Lower leg skin (tissue), 4 donors: ENCODE measurements at regions not wholly inside any gene's neighbourhood (a gene's known extent, or its start where the extent isn't known, plus 50 kb on each side); places are given as distances from the start of the nearest gene placed in this dataset.

Source experiments
- DNase-seq, 2 donors: peaks; one replicate each; pipeline ENCODE4 v3.0.0-alpha.2; 2019; ENCODE audit warnings: low spot score in 2 of 2
- H3K4me3 ChIP-seq: fragments of 200-600 bp; sonication (generic); 2 replicates; pipeline ENCODE4 v1.5.1; 2017; ENCODE audit warnings: mild to moderate bottlenecking, low read depth; ENCODE audit not compliant: poor library complexity, severe bottlenecking
- POLR2A ChIP-seq, 2 donors: fragments of 450-650 bp; IDR thresholded peaks; one replicate each; pipeline ENCODE4 v1.6.1; 2016 to 2017; ENCODE audit warnings: antibody characterized with exemption in 2 of 2, mild to moderate bottlenecking in 1 of 2, moderate library complexity in 1 of 2
- WGBS, 2 donors: methylation state at CpG; one replicate each; pipeline ENCODE4 v1.1.5; 2018; 5-methylcytosine and 5-hydroxymethylcytosine counted together
- intact Hi-C: fragments of 100-400 bp; cut with DNase I; formaldehyde crosslinking; loops from one replicate; pipeline ENCODE4 v1.15.0; 2023; ENCODE audit warnings: low total_unique reads
- TF ChIP-seq, protein P1 (sequence below), 3 donors: fragments of 450-650 bp; IDR thresholded peaks; one replicate each; pipeline ENCODE4 v1.5.1; 2016; ENCODE audit warnings: antibody characterized with exemption in 3 of 3, mild to moderate bottlenecking in 3 of 3, moderate library complexity in 2 of 3

DNA sequence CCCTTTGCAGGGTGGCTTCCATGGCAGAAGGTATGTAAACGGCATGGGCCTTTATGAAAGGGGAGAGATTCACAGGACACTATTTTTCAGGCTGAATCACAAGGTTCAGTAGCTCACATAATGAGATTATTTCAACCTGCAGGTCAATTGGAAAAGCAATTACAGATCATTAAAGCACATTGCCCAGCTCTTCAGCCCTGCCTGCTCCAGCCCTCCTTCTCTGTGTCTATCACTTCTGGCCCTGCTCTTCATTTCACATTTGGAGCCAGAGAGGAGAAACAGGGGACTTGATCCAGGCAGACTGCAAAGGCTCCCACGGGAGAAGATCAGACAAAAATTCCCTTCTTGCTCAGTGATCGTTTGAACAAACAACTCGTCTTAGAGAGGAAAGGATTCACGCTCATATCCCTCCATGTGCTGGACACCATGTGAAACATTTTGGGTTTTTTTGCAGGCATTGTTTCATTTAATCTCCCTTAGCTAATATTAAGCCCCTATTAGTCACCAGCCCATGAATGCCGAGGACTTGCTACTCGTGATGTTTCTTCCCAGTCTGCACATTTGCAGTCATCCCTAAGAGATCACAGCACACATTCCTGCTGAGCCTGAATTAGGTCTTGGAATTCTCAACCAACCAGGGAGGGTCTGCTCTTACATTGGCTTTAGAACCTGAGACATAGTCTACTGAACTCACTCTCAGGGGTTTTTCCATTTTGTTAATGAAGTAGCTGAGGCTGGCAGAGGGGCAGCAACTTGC, 443.9 kb upstream of the CCL2 start:
- WGBS, 2 donors = 54 to 58% methylated on average over 7 of the region's 7 CpGs
- no peak for DNase-seq
- no peak overlapping the region for H3K4me3 ChIP-seq
- TF ChIP-seq, protein P1, sequence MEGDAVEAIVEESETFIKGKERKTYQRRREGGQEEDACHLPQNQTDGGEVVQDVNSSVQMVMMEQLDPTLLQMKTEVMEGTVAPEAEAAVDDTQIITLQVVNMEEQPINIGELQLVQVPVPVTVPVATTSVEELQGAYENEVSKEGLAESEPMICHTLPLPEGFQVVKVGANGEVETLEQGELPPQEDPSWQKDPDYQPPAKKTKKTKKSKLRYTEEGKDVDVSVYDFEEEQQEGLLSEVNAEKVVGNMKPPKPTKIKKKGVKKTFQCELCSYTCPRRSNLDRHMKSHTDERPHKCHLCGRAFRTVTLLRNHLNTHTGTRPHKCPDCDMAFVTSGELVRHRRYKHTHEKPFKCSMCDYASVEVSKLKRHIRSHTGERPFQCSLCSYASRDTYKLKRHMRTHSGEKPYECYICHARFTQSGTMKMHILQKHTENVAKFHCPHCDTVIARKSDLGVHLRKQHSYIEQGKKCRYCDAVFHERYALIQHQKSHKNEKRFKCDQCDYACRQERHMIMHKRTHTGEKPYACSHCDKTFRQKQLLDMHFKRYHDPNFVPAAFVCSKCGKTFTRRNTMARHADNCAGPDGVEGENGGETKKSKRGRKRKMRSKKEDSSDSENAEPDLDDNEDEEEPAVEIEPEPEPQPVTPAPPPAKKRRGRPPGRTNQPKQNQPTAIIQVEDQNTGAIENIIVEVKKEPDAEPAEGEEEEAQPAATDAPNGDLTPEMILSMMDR (IDR thresholded peaks at IDR 0.05) = no peak
- TF ChIP-seq POLR2A (IDR thresholded peaks at IDR 0.05) = no peak
- intact Hi-C loops = no loop called here

DNA sequence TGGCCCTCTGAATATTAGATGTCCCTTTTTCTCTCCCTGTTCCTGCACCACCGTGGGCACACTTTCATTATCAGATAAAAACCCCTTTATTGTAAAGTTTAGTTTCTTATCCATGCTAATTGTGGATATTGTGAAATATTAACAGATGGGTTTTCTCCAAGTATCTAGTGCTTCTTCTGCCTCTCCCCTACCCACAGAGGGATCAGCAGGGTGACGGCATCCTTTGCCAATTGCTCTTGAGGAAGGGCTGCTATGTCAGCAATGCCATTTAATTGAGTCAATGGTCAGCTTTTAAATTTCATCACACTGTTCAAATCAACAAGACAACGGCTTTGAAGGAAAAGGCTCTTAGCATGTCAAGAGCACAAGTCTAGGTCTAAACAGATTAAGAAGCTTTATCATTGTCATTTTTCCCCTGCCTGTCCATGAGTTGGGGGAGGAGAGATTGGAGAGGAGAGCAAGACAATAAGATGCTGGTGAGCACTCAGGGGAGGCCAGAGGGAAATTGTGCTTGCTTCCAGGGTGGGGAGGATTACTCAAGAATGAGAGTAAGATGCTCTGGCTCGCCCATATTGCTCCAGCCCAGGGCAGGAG, 443.0 kb upstream of the CCL2 start:
- no peak for DNase-seq
- no peak overlapping the region for H3K4me3 ChIP-seq
- intact Hi-C loops = no loop called here
- WGBS, 2 donors = 59 to 68% methylated on average over 4 of the region's 4 CpGs
- no peak for TF ChIP-seq POLR2A (IDR thresholded peaks at IDR 0.05)
- TF ChIP-seq, protein P1 (IDR thresholded peaks at IDR 0.05) = no peak

DNA sequence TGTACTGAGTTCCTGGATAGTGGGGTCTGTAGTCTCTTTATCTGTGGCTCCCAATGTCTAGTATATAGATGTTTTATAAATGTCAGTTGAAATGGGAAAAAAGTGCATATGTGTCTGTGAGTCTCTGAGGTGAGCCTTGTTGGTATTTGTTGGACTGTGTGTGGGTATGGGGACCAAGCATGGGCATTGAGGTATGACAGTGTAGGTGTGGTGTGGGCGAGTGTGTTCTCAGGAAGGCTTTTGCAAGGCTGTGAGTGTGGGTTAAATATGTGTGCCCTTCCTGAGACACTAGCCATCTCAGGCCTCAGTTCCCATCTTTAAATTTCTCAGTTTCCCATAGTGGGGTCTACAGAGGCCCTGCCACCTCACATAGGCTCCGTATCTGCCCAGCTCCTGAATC, 440.2 kb upstream of the CCL2 start:
- no peak for TF ChIP-seq POLR2A (IDR thresholded peaks at IDR 0.05)
- TF ChIP-seq, protein P1 (IDR thresholded peaks at IDR 0.05) = no peak
- intact Hi-C loops = no loop called here
- 71 to 72% methylated on average over 2 of the region's 2 CpGs for WGBS, 2 donors
- no peak overlapping the region for H3K4me3 ChIP-seq
- no peak for DNase-seq

DNA sequence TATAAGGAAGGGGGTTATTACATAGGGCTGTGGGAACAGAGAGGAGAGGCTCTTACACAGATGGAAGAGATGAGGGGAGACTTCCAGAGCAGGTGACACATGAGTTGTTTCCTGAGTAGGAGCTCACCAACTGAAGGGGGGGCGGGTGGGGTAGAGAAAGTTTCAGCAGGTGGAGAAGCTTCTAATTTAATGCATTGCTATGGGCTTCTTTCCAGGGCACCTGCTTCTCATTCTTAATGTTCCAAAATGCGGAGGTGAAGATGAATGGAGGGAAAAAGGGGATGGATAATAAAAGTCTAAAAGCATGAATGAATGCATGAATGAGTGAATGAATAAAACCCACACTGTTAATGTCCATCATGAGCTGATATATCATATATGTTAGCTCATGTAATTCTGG, 439.0 kb upstream of the CCL2 start:
- intact Hi-C loops = no loop called here
- no peak overlapping the region for H3K4me3 ChIP-seq
- no peak for TF ChIP-seq POLR2A (IDR thresholded peaks at IDR 0.05)
- TF ChIP-seq, protein P1 (IDR thresholded peaks at IDR 0.05) = no peak
- 61 to 72% methylated on average over 2 of the region's 2 CpGs for WGBS, 2 donors
- no peak for DNase-seq

DNA sequence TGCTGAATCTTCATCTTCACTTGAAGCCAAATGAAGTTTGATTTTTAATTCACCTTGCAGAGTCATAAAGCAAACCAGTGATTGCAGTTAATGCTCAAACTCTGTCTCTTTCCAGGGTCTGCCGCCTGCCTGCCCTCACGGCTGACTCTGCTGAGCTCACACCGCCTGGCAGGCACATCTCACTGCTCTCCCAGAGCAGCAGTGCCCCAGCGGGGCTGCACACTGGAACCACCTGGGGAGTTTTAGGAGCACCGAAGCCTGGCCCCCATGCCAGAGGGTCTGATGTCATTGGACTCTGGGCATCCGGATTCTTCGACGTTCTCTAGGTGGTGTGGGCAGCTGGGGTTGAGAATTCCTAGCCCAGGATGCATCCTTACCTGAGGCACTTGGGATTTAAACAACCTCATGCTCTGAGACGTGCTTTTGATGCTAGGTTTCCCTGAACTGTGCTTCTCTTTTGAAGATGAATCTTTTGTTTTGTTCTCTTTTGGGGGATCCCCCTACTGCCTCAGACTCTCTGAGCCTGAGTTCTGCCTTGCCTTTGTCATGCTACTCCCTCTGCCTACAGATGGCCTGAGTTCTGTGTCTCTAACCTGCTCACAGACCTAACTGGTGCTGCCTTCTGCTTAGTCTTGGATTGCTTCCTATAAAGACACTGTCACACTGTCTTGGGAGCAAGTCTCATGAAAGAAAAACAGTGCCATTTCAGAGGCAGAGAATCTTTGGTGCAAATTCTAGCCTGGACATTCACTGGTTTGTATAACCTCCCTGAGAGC, 438.1 kb upstream of the CCL2 start:
- H3K4me3 ChIP-seq = no peak overlapping the region
- intact Hi-C loops = no loop called here
- WGBS, 2 donors = 47 to 51% methylated on average over 9 of the region's 9 CpGs
- DNase-seq = no peak
- TF ChIP-seq, protein P1 (IDR thresholded peaks at IDR 0.05) = no peak
- no peak for TF ChIP-seq POLR2A (IDR thresholded peaks at IDR 0.05)
